ENCODE measurements at regions not wholly inside any gene's neighbourhood (a gene's known extent, or its start where the extent isn't known, plus 50 kb on each side); places are given as distances from the start of the nearest gene placed in this dataset.

- TF ChIP-seq CTCF (conservative IDR thresholded peaks at IDR 0.05; ENCODE audit: low read length) (peak; percentile 95), EZH2phosphoT487 (IDR thresholded peaks at IDR 0.05; ENCODE audit: borderline replicate concordance) (no peak)
These were observed 69.2 kb upstream of the COL6A5 start for GRCh38 chr3:130276203-130276803.
